ENCODE measurements at regions not wholly inside any gene's neighbourhood (a gene's known extent, or its start where the extent isn't known, plus 50 kb on each side); places are given as distances from the start of the nearest gene placed in this dataset.
"Not testable (repeated sequence)": the region's sequence is repeated elsewhere in the genome, so short reads cannot be mapped to it uniquely, and the experiment has no call there.

- DNase-seq: no peak
These were observed 429.4 kb upstream of the DIPK2B start for GRCh38 chrX:45630078-45630477.

- no peak for DNase-seq
These were observed 427.4 kb upstream of the DIPK2B start for GRCh38 chrX:45628041-45628440.

GRCh38 chrX:45623266-45623665, 422.6 kb upstream of the DIPK2B start:
- no peak for DNase-seq

DNA sequence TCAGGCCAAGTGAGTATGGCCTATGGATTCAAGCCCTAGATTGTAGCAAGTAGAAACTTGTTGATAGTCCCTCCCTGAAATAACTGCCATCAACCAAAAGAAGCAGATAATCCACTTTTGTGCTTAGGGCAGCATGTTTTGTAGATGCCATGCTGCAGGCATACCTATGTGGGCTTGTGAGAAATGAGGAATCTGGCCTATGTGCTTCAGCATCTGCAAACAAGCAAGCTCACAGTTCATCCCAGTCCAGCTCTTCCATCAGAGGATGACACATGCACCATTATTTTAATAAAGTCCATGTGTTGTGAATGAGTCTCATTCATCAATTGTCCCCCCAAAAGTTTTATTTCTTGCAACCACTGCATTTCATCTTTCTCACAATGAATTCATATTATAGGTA, 421.9 kb upstream of the DIPK2B start:
- DNase-seq: no peak

- no peak for DNase-seq
These were observed 421.4 kb upstream of the DIPK2B start for GRCh38 chrX:45622042-45622423.

- DNase-seq: no peak
These were observed 420.8 kb upstream of the DIPK2B start for GRCh38 chrX:45621376-45622041.

DNA sequence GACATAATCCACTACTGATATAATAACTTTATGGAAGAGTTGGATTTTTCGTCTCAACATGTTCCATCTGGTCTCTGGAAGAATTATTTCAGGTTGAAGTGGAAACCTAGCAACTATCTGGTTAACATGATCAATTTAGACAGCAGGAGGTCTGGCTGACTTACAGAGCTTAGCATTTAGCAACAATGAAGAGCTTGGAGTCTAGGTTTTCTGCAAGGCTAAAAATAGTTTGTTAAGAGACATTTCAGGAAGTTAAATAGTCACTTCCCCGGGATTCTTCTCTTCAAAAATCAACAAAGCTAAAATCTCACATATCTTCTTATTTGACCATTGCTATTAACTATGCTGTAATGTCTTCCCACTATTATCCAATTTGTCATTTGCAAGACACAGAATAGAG, 418.6 kb upstream of the DIPK2B start:
- DNase-seq: no peak

GRCh38 chrX:45615591-45615990, 414.9 kb upstream of the DIPK2B start:
- not testable (repeated sequence) for DNase-seq

DNA sequence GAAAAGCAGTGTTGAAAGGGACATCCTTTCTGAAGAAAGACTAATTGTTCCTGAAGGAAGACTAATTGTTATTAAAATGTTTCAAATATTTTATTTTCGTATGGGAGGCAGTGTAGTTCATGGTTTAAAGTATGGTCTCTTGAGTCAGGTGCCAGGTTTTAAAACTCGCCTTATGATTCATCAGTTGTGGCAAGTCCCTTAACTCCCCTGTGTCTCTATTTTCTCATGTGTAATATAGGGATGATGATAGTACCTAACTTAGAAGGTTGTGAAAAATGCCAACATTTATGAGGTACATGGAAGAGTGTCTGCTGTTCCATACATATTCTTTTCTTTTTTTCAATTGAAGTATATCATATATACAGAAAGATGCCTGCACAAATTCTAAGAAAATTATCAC, 414.2 kb upstream of the DIPK2B start:
- no peak for DNase-seq

DNA sequence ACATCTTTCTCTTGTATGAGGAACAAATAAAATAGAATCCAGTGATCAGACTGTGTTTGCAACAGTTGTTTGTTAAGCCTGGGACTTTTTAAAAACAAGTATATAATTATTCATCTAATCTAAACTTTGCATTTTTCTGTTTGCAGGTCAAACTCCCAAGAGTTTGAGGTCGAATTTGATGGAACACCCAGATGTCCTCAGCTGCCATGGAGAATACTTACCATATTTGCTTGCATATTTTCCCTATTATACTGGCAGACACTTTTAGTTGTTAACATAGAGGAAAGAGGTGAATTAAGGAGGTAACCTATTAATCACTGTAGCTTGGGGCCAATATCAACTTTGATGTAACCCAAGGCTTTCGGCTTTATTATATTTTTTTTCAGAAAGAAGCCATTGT, 401.5 kb upstream of the DIPK2B start:
- DNase-seq: no peak

GRCh38 chrX:45601052-45601451, 400.4 kb upstream of the DIPK2B start:
- no peak for DNase-seq

- no peak for DNase-seq
These were observed 398.2 kb upstream of the DIPK2B start for GRCh38 chrX:45598861-45599260.

- DNase-seq: no peak
These were observed 395.6 kb upstream of the DIPK2B start for GRCh38 chrX:45596188-45596808.

DNA sequence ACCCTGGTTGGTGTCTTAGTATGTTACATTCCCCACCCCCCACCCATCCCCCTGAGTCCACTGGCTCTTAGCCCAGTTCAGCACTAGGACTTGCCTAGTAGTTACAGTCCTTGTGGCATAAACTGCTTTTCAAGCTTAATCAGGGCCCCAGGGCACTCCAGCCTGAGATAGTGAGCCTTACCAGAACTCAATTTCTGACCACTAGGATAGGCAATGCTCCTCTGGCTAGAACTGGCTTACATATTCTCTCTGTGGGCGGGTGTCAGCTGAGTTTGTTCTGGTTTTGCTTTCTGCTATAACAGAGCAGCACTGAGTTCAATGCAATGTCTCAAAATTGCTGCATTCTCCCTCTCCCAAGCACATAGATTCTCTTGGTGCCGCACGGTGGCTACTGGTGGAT, 391.4 kb upstream of the DIPK2B start:
- DNase-seq: no peak

GRCh38 chrX:45591650-45592049, 391.0 kb upstream of the DIPK2B start:
- DNase-seq: no peak

- DNase-seq: no peak
These were observed 384.0 kb upstream of the DIPK2B start for GRCh38 chrX:45584717-45585116.

- no peak for DNase-seq
These were observed 376.7 kb upstream of the DIPK2B start for GRCh38 chrX:45577361-45577760.

DNA sequence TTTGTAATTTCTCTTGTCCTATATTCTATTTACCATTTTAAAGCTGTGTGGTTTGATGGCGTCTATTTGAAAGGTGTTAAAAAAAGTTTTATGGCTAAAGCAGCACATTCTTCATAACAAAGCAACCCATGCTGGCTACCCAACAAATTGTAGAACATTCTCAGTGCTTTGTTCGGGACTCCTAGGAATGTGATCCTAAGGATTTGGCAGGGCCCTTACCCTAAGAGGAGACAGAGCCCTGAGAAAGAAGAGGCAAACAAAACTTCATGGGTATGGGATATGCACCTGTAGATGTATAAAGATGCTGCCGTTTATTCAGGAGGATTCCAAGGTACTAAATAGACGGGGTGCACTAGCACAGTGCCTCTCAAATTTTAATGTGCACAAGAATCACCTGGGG, 370.8 kb upstream of the DIPK2B start:
- DNase-seq: no peak

GRCh38 chrX:45566456-45566855, 365.8 kb upstream of the DIPK2B start:
- no peak for DNase-seq

DNA sequence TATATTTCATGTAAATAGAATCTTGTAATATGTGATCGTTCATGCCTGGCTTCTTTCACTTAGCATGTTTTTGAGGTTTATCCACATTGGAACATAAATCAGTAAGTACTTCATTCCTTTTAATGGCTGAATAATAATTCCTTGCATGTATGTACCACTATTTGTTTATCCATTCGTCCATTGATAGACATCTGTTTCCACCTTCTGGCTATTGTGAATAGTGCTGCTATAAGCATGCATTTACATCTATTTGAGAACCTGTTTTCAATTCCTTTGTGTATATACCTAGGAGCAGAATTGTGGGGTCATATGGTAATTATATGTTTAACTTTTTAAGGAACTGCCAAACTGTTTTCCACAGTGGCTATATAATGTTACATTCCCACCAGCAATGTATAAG, 356.7 kb upstream of the DIPK2B start:
- no peak for DNase-seq

DNA sequence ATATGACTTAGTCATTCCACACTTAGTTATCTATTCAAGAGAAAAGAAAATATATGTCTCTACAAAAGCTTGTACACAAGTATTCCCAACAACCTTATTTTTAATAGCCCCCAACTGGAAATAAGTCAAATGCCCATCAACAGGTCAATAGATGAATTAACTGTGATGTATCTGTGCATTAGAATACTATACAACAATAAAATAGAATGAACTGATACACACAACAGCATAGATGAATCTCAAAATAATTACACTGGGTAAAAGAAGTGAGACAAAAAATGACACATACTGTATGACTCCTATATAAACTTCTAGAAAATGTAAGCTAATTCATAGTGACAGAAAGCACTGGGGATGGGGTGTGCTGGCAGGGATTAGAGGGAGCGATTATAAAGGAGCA, 354.1 kb upstream of the DIPK2B start:
- no peak for DNase-seq

DNA sequence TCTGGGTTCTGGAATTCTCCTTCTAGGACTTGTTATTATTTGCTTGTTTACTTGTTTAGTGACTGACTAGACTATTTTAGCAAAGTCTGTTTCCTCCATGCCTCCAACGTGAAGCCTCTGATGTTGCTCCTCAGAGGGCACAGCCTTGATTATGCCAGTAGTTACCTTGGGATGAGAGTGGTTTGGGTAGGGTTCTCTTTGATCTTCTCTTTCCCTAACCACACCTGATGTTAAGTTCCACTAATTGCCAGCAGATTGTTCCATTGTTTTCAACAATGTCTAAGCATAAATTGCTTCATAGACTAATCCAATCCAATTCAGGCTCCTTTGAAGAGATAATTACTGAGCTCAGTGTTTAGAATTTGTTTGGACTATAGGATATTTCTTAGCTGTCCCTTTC, 352.7 kb upstream of the DIPK2B start:
- no peak for DNase-seq

- not testable (repeated sequence) for DNase-seq
These were observed 346.0 kb upstream of the DIPK2B start for GRCh38 chrX:45546697-45547096.

DNA sequence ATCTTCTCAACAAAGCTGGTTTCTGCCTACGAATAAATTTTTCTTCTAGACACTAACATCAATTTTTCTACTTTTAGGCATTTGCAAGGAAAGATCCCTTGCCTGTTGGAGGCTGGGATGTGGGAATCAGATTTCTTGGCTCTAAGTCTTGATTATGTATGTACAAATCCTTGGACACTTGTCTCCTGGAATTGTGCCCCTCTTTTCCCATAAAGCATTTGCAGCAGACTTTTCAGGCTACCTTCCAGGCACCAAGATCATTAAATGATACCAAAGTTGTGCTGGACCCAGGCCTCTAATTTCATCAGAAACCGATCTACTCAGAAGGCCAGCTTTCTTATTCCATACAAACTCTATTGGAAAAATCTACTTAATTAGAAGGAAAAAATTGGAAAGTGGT, 339.5 kb upstream of the DIPK2B start:
- DNase-seq: no peak

DNA sequence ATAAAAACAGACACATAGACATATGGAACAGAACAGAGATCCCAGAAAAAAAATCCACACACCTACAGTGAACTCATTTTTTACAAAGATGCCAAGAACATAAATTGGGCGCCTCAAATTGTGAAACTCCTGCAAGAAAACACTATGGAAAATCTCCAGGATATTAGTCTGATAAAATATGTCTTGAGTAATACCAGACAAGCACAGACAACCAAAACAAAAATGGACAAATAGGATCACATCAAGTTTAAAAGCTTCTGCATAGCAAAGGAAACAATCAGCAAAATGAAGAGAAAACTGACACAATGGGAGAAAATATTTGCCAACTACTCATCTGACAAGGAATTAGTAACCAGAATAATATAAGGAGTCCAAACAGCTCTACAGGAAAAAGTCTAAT, 337.3 kb upstream of the DIPK2B start:
- DNase-seq: no peak
